A549 (cell line): ENCODE measurements at regions not wholly inside any gene's neighbourhood (a gene's known extent, or its start where the extent isn't known, plus 50 kb on each side); places are given as distances from the start of the nearest gene placed in this dataset.

Experiments used
- ATAC-seq, 2 experiments: fragments of 200-7000 bp in 1 of 2; fragments of >200 bp in 1 of 2; cut with Nextera tagmentation in 1 of 2; cut with Tn5 transposase in 1 of 2; 3 replicates each; pipeline versions ENCODE4 v1.8.0 to v1.9.1; 2018 to 2020; ENCODE audit warnings: mild to moderate bottlenecking in 1 of 2, moderate library complexity in 1 of 2
- CTCF ChIA-PET: fragments of 300-600 bp; sonication (Branson Sonifier 250); formaldehyde crosslinking; extraction: SDS; loops from one replicate; lab custom pipeline; 2021; ENCODE audit warnings: antibody characterized with exemption, inconsistent platforms; lab: Yijun Ruan, JAX
- POLR2A ChIA-PET: fragments of 350-600 bp; formaldehyde crosslinking; extraction: SDS; loops from one replicate; lab custom pipeline; 2021; ENCODE audit warnings: antibody characterized with exemption, inconsistent platforms; lab: Yijun Ruan, JAX
- DNase-seq, 2 experiments: peaks; one replicate each; pipeline versions ENCODE4 v3.0.0 to v3.0.0-alpha.2; 2011 to 2016; ENCODE audit warnings: low read depth in 1 of 2, low spot score in 1 of 2
- FAIRE-seq: peaks from 2 replicates; lab custom pipeline; 2011; peaks lifted over from hg19 to GRCh38; lab: Jason Lieb, UNC
- H3K27ac ChIP-seq, 2 experiments: fragments of >200 bp; sonication (Bioruptor Twin); formaldehyde crosslinking; 3 replicates each; pipeline ENCODE4 v1.5.1; 2016 to 2017
- H3K4me1 ChIP-seq: fragments of >200 bp; sonication (Bioruptor Twin); formaldehyde crosslinking; 3 replicates; pipeline ENCODE4 v1.6.1; 2016
- H3K4me2 ChIP-seq: fragments of >200 bp; sonication (Bioruptor Twin); formaldehyde crosslinking; 3 replicates; pipeline ENCODE4 v1.6.1; 2016
- H3K4me3 ChIP-seq: fragments of >200 bp; sonication (Bioruptor Twin); formaldehyde crosslinking; 3 replicates; pipeline ENCODE4 v1.5.1; 2016
- H3K9me3 ChIP-seq: fragments of >200 bp; sonication (Bioruptor Twin); formaldehyde crosslinking; 3 replicates; pipeline ENCODE4 v1.6.1; 2016
- CBX2 ChIP-seq: fragments of 200-600 bp; sonication (generic); IDR thresholded peaks from 2 replicates; pipeline ENCODE4 v1.6.1; 2016; ENCODE audit warnings: low read depth, mild to moderate bottlenecking, borderline replicate concordance
- CBX8 ChIP-seq: fragments of 200-600 bp; sonication (generic); IDR thresholded peaks from 2 replicates; pipeline ENCODE4 v1.6.1; 2016
- CEBPB ChIP-seq, 2 experiments: fragments of >200 bp in 1 of 2; sonication (Bioruptor Twin) in 1 of 2; formaldehyde crosslinking in 1 of 2; IDR thresholded peaks; 2 replicates each; pipeline ENCODE4 v1.6.1; 2012 to 2016
- CHD2 ChIP-seq: fragments of 150-350 bp; IDR thresholded peaks from 2 replicates; pipeline ENCODE4 v1.6.1; 2014; ENCODE audit warnings: low read length; ENCODE audit not compliant: partially characterized antibody
- CHD4 ChIP-seq: fragments of 200-600 bp; sonication (generic); IDR thresholded peaks from 2 replicates; pipeline ENCODE4 v1.6.1; 2016; ENCODE audit warnings: antibody characterized with exemption, mild to moderate bottlenecking, borderline replicate concordance
- EHF ChIP-seq: fragments of 250-450 bp; sonication (Bioruptor Pico); IDR thresholded peaks from 2 replicates; pipeline ENCODE4 v1.5.0; 2020; ENCODE audit warnings: mild to moderate bottlenecking
- EHMT2 ChIP-seq: fragments of 200-600 bp; sonication (generic); IDR thresholded peaks from 2 replicates; pipeline ENCODE4 v1.6.1; 2016; ENCODE audit warnings: antibody characterized with exemption, low read depth, mild to moderate bottlenecking, moderate library complexity
- FOSL2 ChIP-seq, 2 experiments: fragments of 450-650 bp in 1 of 2; fragments of >200 bp in 1 of 2; sonication (Bioruptor Twin) in 1 of 2; formaldehyde crosslinking; IDR thresholded peaks; 2 replicates each; pipeline versions ENCODE4 v1.5.0 to v1.6.1; 2016 to 2020; ENCODE audit warnings: mild to moderate bottlenecking in 1 of 2, moderate library complexity in 1 of 2
- GATA3 ChIP-seq: IDR thresholded peaks from 2 replicates; pipeline ENCODE4 v1.6.1; 2012; ENCODE audit warnings: borderline replicate concordance
- HEYL ChIP-seq: fragments of 250-450 bp; sonication (Bioruptor Pico); IDR thresholded peaks from 2 replicates; pipeline ENCODE4 v1.8.0; 2021; ENCODE audit warnings: mild to moderate bottlenecking, moderate library complexity
- HOXB5 ChIP-seq: fragments of 250-450 bp; sonication (Bioruptor Pico); IDR thresholded peaks from 2 replicates; pipeline ENCODE4 v1.5.0; 2020; ENCODE audit warnings: mild to moderate bottlenecking, moderate library complexity
- JUNB ChIP-seq: fragments of >200 bp; sonication (Bioruptor Twin); formaldehyde crosslinking; IDR thresholded peaks from 2 replicates; pipeline ENCODE4 v1.6.1; 2016
- KDM5A ChIP-seq: fragments of 200-600 bp; sonication (generic); IDR thresholded peaks from 2 replicates; pipeline ENCODE4 v1.6.1; 2016; ENCODE audit warnings: antibody characterized with exemption, mild to moderate bottlenecking
- MAZ ChIP-seq: fragments of 150-350 bp; IDR thresholded peaks from 2 replicates; pipeline ENCODE4 v1.6.1; 2014; ENCODE audit warnings: antibody characterized with exemption, low read depth, low read length, borderline replicate concordance
- MYC ChIP-seq: IDR thresholded peaks from 2 replicates; pipeline ENCODE4 v1.6.1; 2012; ENCODE audit warnings: mild to moderate bottlenecking, inconsistent platforms, low read length, improper control_type of control experiment, borderline replicate concordance
- NPAS2 ChIP-seq: fragments of 250-450 bp; sonication (Bioruptor Pico); IDR thresholded peaks from 2 replicates; pipeline ENCODE4 v1.8.0; 2022; ENCODE audit warnings: mild to moderate bottlenecking, moderate library complexity, borderline replicate concordance
- PHF8 ChIP-seq: fragments of 200-600 bp; sonication (generic); IDR thresholded peaks from 2 replicates; pipeline ENCODE4 v1.6.1; 2016; ENCODE audit warnings: low read depth, mild to moderate bottlenecking, antibody characterized with exemption, moderate library complexity, borderline replicate concordance
- POLR2AphosphoS2 ChIP-seq: conservative IDR thresholded peaks from 2 replicates; pipeline ENCODE4 v1.6.1; 2012; ENCODE audit warnings: low read length, improper control_type of control experiment, inconsistent platforms
- RARB ChIP-seq: fragments of 250-450 bp; sonication (Bioruptor Pico); IDR thresholded peaks from 2 replicates; pipeline ENCODE4 v1.8.0; 2021; ENCODE audit warnings: mild to moderate bottlenecking, moderate library complexity
- RCOR1 ChIP-seq: fragments of 150-350 bp; IDR thresholded peaks from 2 replicates; pipeline ENCODE4 v1.6.1; 2014; ENCODE audit warnings: antibody characterized with exemption, low read length, low read depth
- SMC3 ChIP-seq: fragments of >200 bp; sonication (Bioruptor Twin); formaldehyde crosslinking; IDR thresholded peaks from 3 replicates; pipeline ENCODE4 v1.6.1; 2018; ENCODE audit warnings: inconsistent platforms
- SREBF2 ChIP-seq: fragments of 450-650 bp; IDR thresholded peaks from 2 replicates; pipeline ENCODE4 v1.6.1; 2014; ENCODE audit warnings: mild to moderate bottlenecking, moderate library complexity
- TFCP2L1 ChIP-seq: fragments of 250-450 bp; sonication (Bioruptor Pico); IDR thresholded peaks from 2 replicates; pipeline ENCODE4 v1.5.0; 2021; ENCODE audit warnings: mild to moderate bottlenecking
- TP53 ChIP-seq: fragments of 250-450 bp; sonication (Bioruptor Pico); IDR thresholded peaks from 2 replicates; pipeline ENCODE4 v1.5.0; 2021; ENCODE audit warnings: mild to moderate bottlenecking, moderate library complexity
- ZNF302 ChIP-seq: fragments of 250-450 bp; sonication (Bioruptor Pico); IDR thresholded peaks from 2 replicates; pipeline ENCODE4 v1.9.0; 2021; ENCODE audit warnings: inconsistent platforms, mild to moderate bottlenecking, moderate library complexity
- ZSCAN20 ChIP-seq: fragments of 250-450 bp; sonication (Bioruptor Pico); IDR thresholded peaks from 2 replicates; pipeline ENCODE4 v1.8.0; 2022; ENCODE audit warnings: mild to moderate bottlenecking, moderate library complexity
- WGBS: methylation state at CpG from one replicate; pipeline ENCODE4 v1.1.6; 2017; ENCODE audit errors: missing lambda C conversion rate; 5-methylcytosine and 5-hydroxymethylcytosine counted together
- TF ChIP-seq, protein P1 (sequence below): fragments of 450-650 bp; IDR thresholded peaks from 2 replicates; pipeline ENCODE4 v1.6.1; 2014; ENCODE audit warnings: antibody characterized with exemption
- TF ChIP-seq, protein P2 (sequence below): fragments of 250-450 bp; sonication (Bioruptor Pico); IDR thresholded peaks from 2 replicates; pipeline ENCODE4 v1.5.0; 2020; ENCODE audit warnings: low read depth, mild to moderate bottlenecking, moderate library complexity
- TF ChIP-seq, protein P3 (sequence below): IDR thresholded peaks from 2 replicates; pipeline ENCODE4 v1.6.1; 2012
- TF ChIP-seq, protein P4 (sequence below): fragments of >200 bp; sonication (Bioruptor Twin); formaldehyde crosslinking; IDR thresholded peaks from 3 replicates; pipeline ENCODE4 v1.5.1; 2016
- TF ChIP-seq, protein P5 (sequence below): IDR thresholded peaks from 2 replicates; pipeline ENCODE4 v1.6.1; 2012; ENCODE audit warnings: low read depth, borderline replicate concordance
- TF ChIP-seq, protein P6 (sequence below): fragments of 150-350 bp; IDR thresholded peaks from 2 replicates; pipeline ENCODE4 v1.6.1; 2014; ENCODE audit warnings: low read depth, mild to moderate bottlenecking, low read length

DNA sequence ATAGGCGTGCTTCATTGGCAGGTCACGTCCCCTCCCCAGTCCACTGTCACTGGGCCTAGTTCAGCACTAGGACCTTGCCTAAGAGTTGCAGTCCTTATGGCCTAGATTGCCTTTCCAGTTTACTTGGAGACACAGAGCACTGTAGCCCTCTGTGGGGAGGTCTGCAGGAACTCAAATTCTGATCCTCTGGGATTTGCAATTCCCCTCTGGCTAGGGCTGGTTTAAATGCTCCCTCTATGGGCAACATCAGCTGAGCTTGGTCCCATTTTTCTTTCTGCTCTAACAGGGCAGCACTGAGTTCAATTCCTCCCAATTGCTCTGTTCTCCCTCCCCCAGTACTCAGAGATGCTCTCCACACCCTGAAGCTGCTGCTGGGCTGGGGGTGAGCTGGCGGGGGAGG is 358.2 kb downstream of the HTR1A start (continued):
- TF ChIP-seq MYC (no peak), HOXB5 (CRISPR knock-in tag) (no peak)

DNA sequence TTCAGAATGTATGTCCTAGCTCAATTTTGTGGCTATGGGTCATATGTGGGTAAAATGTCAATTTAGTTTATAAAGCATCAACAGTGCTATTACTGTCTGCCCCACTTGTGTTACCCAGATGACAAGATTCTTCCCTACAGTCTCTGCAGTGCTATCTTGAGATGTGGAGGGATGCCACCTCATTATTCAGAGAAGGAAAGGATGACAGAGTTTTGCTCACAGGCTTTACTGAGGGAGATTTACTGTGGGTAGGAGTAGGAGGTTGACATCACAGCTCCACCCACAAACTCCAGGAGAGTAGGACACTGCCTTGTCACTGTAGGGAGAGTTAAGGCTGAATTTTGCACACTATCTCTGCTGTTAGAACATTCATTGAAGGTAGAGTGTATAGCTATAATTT is 359.3 kb downstream of the HTR1A start:
- TF ChIP-seq MAZ, result no peak
- H3K27ac ChIP-seq, result no peak overlapping the region
- DNase-seq, result no peak
- no peak for ATAC-seq
- no peak overlapping the region for H3K4me2 ChIP-seq
- no peaks in the 10 kb centered on the region for H3K4me1 ChIP-seq
- H3K9me3 ChIP-seq, result no peaks in the 10 kb centered on the region
- POLR2A ChIA-PET, result no interaction called here
- H3K4me3 ChIP-seq, result no peak overlapping the region
- FAIRE-seq, result no peak
- CTCF ChIA-PET, result no interaction called here

DNA sequence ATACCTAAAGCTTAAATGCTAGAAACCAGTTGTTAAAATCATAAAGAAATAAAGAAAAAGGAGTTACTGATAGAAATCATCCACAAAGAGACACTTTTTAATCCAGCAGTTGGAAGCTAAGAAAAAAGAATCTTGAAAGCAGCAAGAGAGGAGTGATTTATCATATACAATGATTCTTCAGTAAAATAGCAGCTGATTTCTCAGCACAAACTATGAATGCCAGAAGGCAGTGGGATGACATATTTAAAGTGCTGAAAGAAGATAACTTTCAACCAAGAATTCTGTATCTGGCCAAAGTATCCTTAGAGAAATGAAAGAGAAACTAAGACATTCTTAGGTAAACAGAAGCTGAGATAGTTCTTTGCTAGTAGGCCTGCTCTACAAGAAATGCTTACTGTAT is 366.0 kb downstream of the HTR1A start:
- Histone ChIP-seq H3K9me3 (no peaks in the 10 kb centered on the region), H3K4me2 (no peak overlapping the region), H3K4me3 (no peak overlapping the region), H3K27ac (no peak overlapping the region), H3K4me1 (no peaks in the 10 kb centered on the region)
- no peak for ATAC-seq
- DNase-seq, result no peak
- CTCF ChIA-PET, result no interaction called here
- POLR2A ChIA-PET, result no interaction called here
- no peak for FAIRE-seq
- TF ChIP-seq ZNF302 (CRISPR knock-in tag) (no peak), EHF (no peak), CHD2 (no peak), RARB (no peak), CHD4 (no peak)
- TF ChIP-seq, protein P1, sequence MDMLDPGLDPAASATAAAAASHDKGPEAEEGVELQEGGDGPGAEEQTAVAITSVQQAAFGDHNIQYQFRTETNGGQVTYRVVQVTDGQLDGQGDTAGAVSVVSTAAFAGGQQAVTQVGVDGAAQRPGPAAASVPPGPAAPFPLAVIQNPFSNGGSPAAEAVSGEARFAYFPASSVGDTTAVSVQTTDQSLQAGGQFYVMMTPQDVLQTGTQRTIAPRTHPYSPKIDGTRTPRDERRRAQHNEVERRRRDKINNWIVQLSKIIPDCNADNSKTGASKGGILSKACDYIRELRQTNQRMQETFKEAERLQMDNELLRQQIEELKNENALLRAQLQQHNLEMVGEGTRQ, result no peak

DNA sequence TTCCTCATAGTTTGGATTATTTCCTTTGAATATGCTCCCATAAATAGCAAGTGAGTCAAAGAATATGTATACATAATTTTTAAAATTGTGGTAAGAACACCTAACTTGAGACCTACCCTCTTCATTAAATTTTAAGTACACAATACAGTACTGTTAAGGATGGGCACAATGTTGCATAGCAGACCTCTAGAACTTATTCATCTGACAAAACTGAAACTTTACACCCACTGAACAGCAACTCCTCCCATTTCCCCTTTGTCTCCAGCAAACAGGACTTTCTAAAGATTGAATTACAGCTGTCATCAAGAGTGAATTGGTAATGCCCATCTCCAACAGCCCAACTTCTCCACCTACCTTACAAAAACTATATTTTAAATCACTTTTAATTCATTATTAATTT is 388.9 kb downstream of the HTR1A start:
- CTCF ChIA-PET, result no interaction called here

DNA sequence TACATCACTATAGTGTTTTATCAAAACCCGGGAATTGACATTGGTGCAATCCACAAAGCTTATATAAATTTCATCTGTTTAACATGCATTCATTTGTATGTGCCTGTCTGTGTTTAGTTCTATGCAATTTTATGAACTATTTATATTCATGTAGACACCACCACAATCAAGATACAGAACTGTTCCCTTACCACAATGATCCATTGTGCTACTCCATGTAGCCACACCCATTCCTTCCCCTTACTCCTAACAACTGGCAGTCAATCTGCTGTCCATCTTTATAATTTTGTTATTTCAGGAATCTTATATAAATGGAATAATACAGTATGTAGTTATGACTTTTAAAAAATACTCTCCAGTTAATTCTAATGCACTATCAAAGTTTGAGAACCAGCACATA is 389.5 kb downstream of the HTR1A start:
- FAIRE-seq, result no peak
- TF ChIP-seq, protein P2, sequence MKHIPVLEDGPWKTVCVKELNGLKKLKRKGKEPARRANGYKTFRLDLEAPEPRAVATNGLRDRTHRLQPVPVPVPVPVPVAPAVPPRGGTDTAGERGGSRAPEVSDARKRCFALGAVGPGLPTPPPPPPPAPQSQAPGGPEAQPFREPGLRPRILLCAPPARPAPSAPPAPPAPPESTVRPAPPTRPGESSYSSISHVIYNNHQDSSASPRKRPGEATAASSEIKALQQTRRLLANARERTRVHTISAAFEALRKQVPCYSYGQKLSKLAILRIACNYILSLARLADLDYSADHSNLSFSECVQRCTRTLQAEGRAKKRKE, result no peak
- TF ChIP-seq, protein P3, sequence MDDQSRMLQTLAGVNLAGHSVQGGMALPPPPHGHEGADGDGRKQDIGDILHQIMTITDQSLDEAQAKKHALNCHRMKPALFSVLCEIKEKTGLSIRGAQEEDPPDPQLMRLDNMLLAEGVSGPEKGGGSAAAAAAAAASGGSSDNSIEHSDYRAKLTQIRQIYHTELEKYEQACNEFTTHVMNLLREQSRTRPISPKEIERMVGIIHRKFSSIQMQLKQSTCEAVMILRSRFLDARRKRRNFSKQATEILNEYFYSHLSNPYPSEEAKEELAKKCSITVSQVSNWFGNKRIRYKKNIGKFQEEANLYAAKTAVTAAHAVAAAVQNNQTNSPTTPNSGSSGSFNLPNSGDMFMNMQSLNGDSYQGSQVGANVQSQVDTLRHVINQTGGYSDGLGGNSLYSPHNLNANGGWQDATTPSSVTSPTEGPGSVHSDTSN, result no peak
- TF ChIP-seq KDM5A (no peak), SREBF2 (no peak), PHF8 (no peak), MYC (no peak), ZSCAN20 (CRISPR knock-in tag) (no peak), TP53 (CRISPR knock-in tag) (no peak), CBX8 (no peak), TFCP2L1 (no peak)
- TF ChIP-seq, protein P4, sequence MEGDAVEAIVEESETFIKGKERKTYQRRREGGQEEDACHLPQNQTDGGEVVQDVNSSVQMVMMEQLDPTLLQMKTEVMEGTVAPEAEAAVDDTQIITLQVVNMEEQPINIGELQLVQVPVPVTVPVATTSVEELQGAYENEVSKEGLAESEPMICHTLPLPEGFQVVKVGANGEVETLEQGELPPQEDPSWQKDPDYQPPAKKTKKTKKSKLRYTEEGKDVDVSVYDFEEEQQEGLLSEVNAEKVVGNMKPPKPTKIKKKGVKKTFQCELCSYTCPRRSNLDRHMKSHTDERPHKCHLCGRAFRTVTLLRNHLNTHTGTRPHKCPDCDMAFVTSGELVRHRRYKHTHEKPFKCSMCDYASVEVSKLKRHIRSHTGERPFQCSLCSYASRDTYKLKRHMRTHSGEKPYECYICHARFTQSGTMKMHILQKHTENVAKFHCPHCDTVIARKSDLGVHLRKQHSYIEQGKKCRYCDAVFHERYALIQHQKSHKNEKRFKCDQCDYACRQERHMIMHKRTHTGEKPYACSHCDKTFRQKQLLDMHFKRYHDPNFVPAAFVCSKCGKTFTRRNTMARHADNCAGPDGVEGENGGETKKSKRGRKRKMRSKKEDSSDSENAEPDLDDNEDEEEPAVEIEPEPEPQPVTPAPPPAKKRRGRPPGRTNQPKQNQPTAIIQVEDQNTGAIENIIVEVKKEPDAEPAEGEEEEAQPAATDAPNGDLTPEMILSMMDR, result no peak

More for the DNA sequence above, 388.9 kb downstream of the HTR1A start:
- ATAC-seq (no peak), DNase-seq (no peak), FAIRE-seq (no peak)
- H3K27ac ChIP-seq, result no peak overlapping the region
- H3K4me3 ChIP-seq, result no peak overlapping the region
- POLR2A ChIA-PET, result no interaction called here
- H3K4me2 ChIP-seq, result no peak overlapping the region
- TF ChIP-seq FOSL2 (IDR thresholded peaks at IDR 0.05) (no peak), FOSL2 (CRISPR knock-in tag; IDR thresholded peaks at IDR 0.05) (no peak), CBX2 (no peak), HOXB5 (CRISPR knock-in tag) (no peak), POLR2AphosphoS2 (no peak), CEBPB (IDR thresholded peaks at IDR 0.05) (no peak), EHMT2 (no peak), HEYL (CRISPR knock-in tag) (no peak), SMC3 (no peak), JUNB (no peak), GATA3 (no peak), NPAS2 (CRISPR knock-in tag) (no peak), RCOR1 (no peak)
- TF ChIP-seq, protein P5, sequence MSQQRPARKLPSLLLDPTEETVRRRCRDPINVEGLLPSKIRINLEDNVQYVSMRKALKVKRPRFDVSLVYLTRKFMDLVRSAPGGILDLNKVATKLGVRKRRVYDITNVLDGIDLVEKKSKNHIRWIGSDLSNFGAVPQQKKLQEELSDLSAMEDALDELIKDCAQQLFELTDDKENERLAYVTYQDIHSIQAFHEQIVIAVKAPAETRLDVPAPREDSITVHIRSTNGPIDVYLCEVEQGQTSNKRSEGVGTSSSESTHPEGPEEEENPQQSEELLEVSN, result no peak
- TF ChIP-seq, protein P6, sequence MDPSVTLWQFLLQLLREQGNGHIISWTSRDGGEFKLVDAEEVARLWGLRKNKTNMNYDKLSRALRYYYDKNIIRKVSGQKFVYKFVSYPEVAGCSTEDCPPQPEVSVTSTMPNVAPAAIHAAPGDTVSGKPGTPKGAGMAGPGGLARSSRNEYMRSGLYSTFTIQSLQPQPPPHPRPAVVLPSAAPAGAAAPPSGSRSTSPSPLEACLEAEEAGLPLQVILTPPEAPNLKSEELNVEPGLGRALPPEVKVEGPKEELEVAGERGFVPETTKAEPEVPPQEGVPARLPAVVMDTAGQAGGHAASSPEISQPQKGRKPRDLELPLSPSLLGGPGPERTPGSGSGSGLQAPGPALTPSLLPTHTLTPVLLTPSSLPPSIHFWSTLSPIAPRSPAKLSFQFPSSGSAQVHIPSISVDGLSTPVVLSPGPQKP, result no peak
- TF ChIP-seq, all 56 proteins: peak for 0
- Histone ChIP-seq H3K9me3 (no peaks in the 10 kb centered on the region), H3K4me1 (no peaks in the 10 kb centered on the region)

More for the DNA sequence above, 389.5 kb downstream of the HTR1A start:
- Histone ChIP-seq H3K27ac (no peak overlapping the region), H3K4me3 (no peak overlapping the region), H3K9me3 (no peaks in the 10 kb centered on the region), H3K4me1 (no peaks in the 10 kb centered on the region), H3K4me2 (no peak overlapping the region)
- ChIA-PET CTCF (no interaction called here), POLR2A (no interaction called here)
- 2% methylated on average over 1 of the region's 1 CpG for WGBS
- no peak for DNase-seq
- ATAC-seq, result no peak
